ENCODE measurements at regions not wholly inside any gene's neighbourhood (a gene's known extent, or its start where the extent isn't known, plus 50 kb on each side); places are given as distances from the start of the nearest gene placed in this dataset.
"Not testable (repeated sequence)": the region's sequence is repeated elsewhere in the genome, so short reads cannot be mapped to it uniquely, and the experiment has no call there.

- TF ChIP-seq CTCF (IDR thresholded peaks at IDR 0.05); POLR2AphosphoS5 (IDR thresholded peaks at IDR 0.05; ENCODE audit: insufficient read depth in 1 of 2, low read depth in 1 of 2); POLR2A (IDR thresholded peaks at IDR 0.05): not testable (repeated sequence)
Measured at GRCh38 chr15:20666410-20666809, 124.8 kb upstream of the GOLGA6L6 start.
